HPDE6-E6E7 (cell line): ENCODE measurements at regions not wholly inside any gene's neighbourhood (a gene's known extent, or its start where the extent isn't known, plus 50 kb on each side); places are given as distances from the start of the nearest gene placed in this dataset.

ENCODE experiments used
- DNase-seq: peaks from one replicate; pipeline ENCODE4 v3.0.0; 2011; ENCODE audit warnings: missing footprints; ENCODE audit errors: extremely low spot score

- no peak for DNase-seq
These were observed 73.9 kb upstream of the SOX4 start for GRCh38 chr6:21519642-21520041.

GRCh38 chr6:21521276-21521675, 72.3 kb upstream of the SOX4 start:
- no peak for DNase-seq

- DNase-seq: no peak
These were observed 71.3 kb upstream of the SOX4 start for GRCh38 chr6:21522143-21522747.

GRCh38 chr6:21522797-21523456, 70.6 kb upstream of the SOX4 start:
- DNase-seq: no peak

GRCh38 chr6:21523652-21524051, 69.9 kb upstream of the SOX4 start:
- DNase-seq: no peak

DNA sequence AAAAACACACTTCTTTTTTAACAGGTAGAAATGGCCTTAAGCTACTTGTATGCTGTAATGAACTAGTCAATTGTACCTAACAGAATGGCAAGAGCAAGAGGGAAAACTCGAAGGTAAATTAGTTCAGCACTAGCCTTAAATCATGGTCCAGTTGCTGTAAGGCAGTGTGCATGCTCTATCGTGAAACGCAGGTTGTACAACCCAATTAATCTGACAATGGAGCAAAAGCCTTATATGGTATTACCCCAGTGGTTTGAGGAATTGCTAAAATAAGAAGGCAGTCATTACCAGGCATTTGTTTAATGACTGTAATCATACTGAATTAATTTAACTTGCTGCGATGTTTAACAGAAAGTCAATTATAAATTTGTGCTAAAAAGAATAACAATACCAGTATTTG, 69.3 kb upstream of the SOX4 start:
- no peak for DNase-seq

GRCh38 chr6:21526974-21527373, 66.6 kb upstream of the SOX4 start:
- DNase-seq: no peak

- no peak for DNase-seq
These were observed 65.8 kb upstream of the SOX4 start for GRCh38 chr6:21527731-21528130.

GRCh38 chr6:21529431-21529830, 64.1 kb upstream of the SOX4 start:
- DNase-seq: no peak

GRCh38 chr6:21531393-21531792, 62.2 kb upstream of the SOX4 start:
- no peak for DNase-seq

- no peak for DNase-seq
These were observed 59.9 kb upstream of the SOX4 start for GRCh38 chr6:21533678-21534077.

DNA sequence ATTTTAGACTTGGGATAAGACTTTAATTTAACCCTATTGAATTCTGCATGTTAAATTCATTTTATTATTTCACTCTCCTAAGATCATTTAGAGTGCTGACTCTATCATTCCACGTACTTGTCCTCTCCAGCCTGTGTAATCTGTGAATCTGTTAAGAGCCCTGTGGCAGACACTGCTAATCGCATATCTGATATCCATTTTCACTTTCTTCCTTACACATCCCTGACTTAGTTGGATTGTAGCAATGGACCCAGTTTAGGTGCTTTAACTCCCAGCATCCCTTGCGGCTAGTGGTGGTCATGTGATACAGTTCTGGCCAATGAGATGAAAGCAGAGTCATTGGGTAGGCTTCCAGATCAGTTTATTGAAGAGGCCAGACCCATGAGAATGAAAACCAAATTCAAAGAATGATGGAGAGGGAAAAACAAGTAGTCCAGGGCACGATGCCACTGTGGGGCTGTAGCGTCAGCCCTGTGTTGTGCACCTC, 57.2 kb upstream of the SOX4 start:
- DNase-seq: no peak

DNA sequence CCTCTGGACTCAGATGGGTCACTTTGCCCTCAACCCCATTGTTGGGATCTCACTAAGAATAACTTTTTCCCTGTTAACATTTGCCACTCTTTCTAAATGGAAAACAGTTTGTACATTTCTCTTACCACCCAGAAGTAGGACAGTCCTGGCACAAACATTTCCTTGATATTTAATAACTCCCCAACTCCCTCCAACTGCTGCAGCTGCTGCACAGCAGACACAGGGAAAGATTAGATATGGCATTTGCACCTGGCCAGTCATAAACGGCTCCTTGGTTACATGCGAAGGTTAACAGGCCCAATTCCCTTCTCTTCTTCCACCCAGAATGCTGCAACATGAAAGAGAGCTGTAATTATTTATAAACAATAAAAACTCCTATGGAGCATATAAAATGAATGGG, 55.9 kb upstream of the SOX4 start:
- no peak for DNase-seq

GRCh38 chr6:21538186-21538798, 55.3 kb upstream of the SOX4 start:
- DNase-seq: peak; percentile 13

DNA sequence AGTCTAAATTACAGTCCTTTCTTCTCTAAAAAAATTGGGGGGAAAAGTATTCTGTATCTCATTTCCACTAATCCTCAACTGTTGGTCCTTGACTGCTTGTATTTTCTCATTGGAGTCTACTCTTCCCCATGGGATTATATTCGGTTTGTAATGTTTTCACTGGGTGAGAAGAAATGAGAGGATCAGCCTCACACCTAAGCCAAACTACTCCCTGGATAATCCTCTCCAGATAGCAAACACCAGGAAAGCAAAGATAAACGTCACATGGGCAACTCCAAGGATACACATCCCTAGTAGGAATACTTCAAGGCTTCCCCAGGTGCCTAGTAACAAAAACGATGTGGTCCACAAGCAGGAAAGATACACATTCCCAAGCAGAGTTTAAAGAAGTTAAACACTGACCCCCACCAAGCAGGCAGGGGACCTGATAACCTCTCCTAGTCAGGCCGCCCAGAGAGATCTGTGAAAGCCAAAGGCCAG, 53.9 kb upstream of the SOX4 start:
- no peak for DNase-seq
